Choroid plexus epithelial cell (primary cell): ENCODE measurements at regions not wholly inside any gene's neighbourhood (a gene's known extent, or its start where the extent isn't known, plus 50 kb on each side); places are given as distances from the start of the nearest gene placed in this dataset.

Experiments
- DNase-seq: peaks from one replicate; pipeline ENCODE4 v3.0.0-alpha.2; 2010; ENCODE audit warnings: low read depth
- H3K4me3 ChIP-seq: 2 replicates; pipeline ENCODE4 v1.5.1; 2011; ENCODE audit warnings: low read depth, mild to moderate bottlenecking, control low read depth, low read length, moderate library complexity
- CTCF ChIP-seq: conservative IDR thresholded peaks from 2 replicates; pipeline ENCODE4 v1.5.1; 2011; ENCODE audit warnings: low read depth, mild to moderate bottlenecking, control low read depth, inconsistent platforms, low read length, moderate library complexity

GRCh38 chr13:111867657-111868056 lies 199.3 kb upstream of the SOX1 start:
- no peak for DNase-seq
- no peak for TF ChIP-seq CTCF

GRCh38 chr13:111868716-111869115 lies 198.2 kb upstream of the SOX1 start:
- no peak overlapping the region for H3K4me3 ChIP-seq
- no peak for DNase-seq
- no peak for TF ChIP-seq CTCF

More at GRCh38 chr13:111867657-111868056, 199.3 kb upstream of the SOX1 start:
- no peak overlapping the region for H3K4me3 ChIP-seq

GRCh38 chr13:111872475-111873150 lies 194.3 kb upstream of the SOX1 start:
- DNase-seq, result no peak
- H3K4me3 ChIP-seq, result no peak overlapping the region
- no peak for TF ChIP-seq CTCF

GRCh38 chr13:111873676-111874178 lies 193.2 kb upstream of the SOX1 start:
- no peak overlapping the region for H3K4me3 ChIP-seq
- no peak for TF ChIP-seq CTCF
- no peak for DNase-seq

GRCh38 chr13:111874981-111875380 lies 192.0 kb upstream of the SOX1 start:
- no peak overlapping the region for H3K4me3 ChIP-seq
- no peak for TF ChIP-seq CTCF
- DNase-seq, result no peak

GRCh38 chr13:111875915-111876314 lies 191.0 kb upstream of the SOX1 start:
- DNase-seq, result no peak
- H3K4me3 ChIP-seq, result no peak overlapping the region
- no peak for TF ChIP-seq CTCF

- H3K4me3 ChIP-seq, result no peak overlapping the region
- no peak for DNase-seq
- no peak for TF ChIP-seq CTCF
Measured at GRCh38 chr13:111876506-111876905, 190.4 kb upstream of the SOX1 start.
